Keratinocyte (primary cell): ENCODE measurements at regions not wholly inside any gene's neighbourhood (a gene's known extent, or its start where the extent isn't known, plus 50 kb on each side); places are given as distances from the start of the nearest gene placed in this dataset.
"Not testable (repeated sequence)": the region's sequence is repeated elsewhere in the genome, so short reads cannot be mapped to it uniquely, and the experiment has no call there.

Experiments
- DNase-seq: peaks from one replicate; pipeline ENCODE4 v3.0.0-alpha.2; 2011; ENCODE audit warnings: low read depth, missing footprints, low spot score
- FAIRE-seq: peaks from 2 replicates; lab custom pipeline; 2011; peaks lifted over from hg19 to GRCh38; lab: Jason Lieb, UNC
- H2AFZ ChIP-seq: 2 replicates; pipeline ENCODE4 v1.6.0; 2012; ENCODE audit warnings: low read length, control low read depth, inconsistent platforms; ENCODE audit not compliant: control insufficient read depth
- H3K27ac ChIP-seq: 2 replicates; pipeline ENCODE4 v1.5.1; 2011; ENCODE audit warnings: low read length; ENCODE audit not compliant: control insufficient read depth, insufficient read depth
- H3K27me3 ChIP-seq: 3 replicates; pipeline ENCODE4 v1.6.0; 2011; ENCODE audit warnings: low read length; ENCODE audit not compliant: control insufficient read depth, insufficient read depth; ENCODE audit errors: extremely low read depth
- H3K36me3 ChIP-seq, 2 experiments: 2 replicates in 1 of 2; 3 replicates in 1 of 2; pipeline ENCODE4 v1.5.1; 2011; ENCODE audit warnings: low read length in 2 of 2, mild to moderate bottlenecking in 1 of 2; ENCODE audit not compliant: control insufficient read depth in 2 of 2, insufficient read depth in 2 of 2; ENCODE audit errors: extremely low read depth in 1 of 2
- H3K4me1 ChIP-seq: 3 replicates; pipeline ENCODE4 v1.5.1; 2011; ENCODE audit warnings: low read length; ENCODE audit not compliant: control insufficient read depth, insufficient read depth; ENCODE audit errors: extremely low read depth
- H3K4me2 ChIP-seq: 3 replicates; pipeline ENCODE4 v1.6.0; 2011; ENCODE audit warnings: low read depth, low read length; ENCODE audit not compliant: control insufficient read depth, insufficient read depth; ENCODE audit errors: extremely low read depth
- H3K4me3 ChIP-seq, 3 experiments: fragments of 200-600 bp in 1 of 3; sonication (generic) in 1 of 3; 2 replicates in 2 of 3; 3 replicates in 1 of 3; pipeline ENCODE4 v1.5.1; 2011 to 2016; ENCODE audit warnings: low read length in 3 of 3, mild to moderate bottlenecking in 3 of 3, control low read depth in 2 of 3, inconsistent platforms in 1 of 3, low read depth in 1 of 3, mixed read lengths in 1 of 3, mixed run types in 1 of 3, moderate library complexity in 1 of 3; ENCODE audit not compliant: control insufficient read depth in 2 of 3, insufficient read depth in 2 of 3; ENCODE audit errors: extremely low read depth in 1 of 3
- H3K79me2 ChIP-seq: 2 replicates; pipeline ENCODE4 v1.6.0; 2012; ENCODE audit warnings: low read length; ENCODE audit not compliant: control insufficient read depth, insufficient read depth
- H3K9ac ChIP-seq: 3 replicates; pipeline ENCODE4 v1.6.0; 2011; ENCODE audit warnings: low read length; ENCODE audit not compliant: control insufficient read depth, insufficient read depth; ENCODE audit errors: extremely low read depth
- H3K9me1 ChIP-seq: 3 replicates; pipeline ENCODE4 v1.6.0; 2011; ENCODE audit warnings: low read length; ENCODE audit not compliant: control insufficient read depth, insufficient read depth; ENCODE audit errors: extremely low read depth
- H3K9me3 ChIP-seq: 2 replicates; pipeline ENCODE4 v1.5.1; 2012; ENCODE audit warnings: low read depth, low read length; ENCODE audit not compliant: control insufficient read depth
- H4K20me1 ChIP-seq: 3 replicates; pipeline ENCODE4 v1.6.0; 2011; ENCODE audit warnings: low read length; ENCODE audit not compliant: control insufficient read depth, insufficient read depth; ENCODE audit errors: extremely low read depth
- EZH2 ChIP-seq: IDR thresholded peaks from one replicate; pipeline ENCODE4 v1.6.1; 2012; ENCODE audit warnings: inconsistent platforms, mild to moderate bottlenecking, low read length, moderate library complexity
- dilution Hi-C: fragments of 300-500 bp; cut with MboI; formaldehyde crosslinking; loops from one replicate; pipeline ENCODE4 v1.7.0; 2020; ENCODE audit warnings: low sequenced_read_pairs; ENCODE audit not compliant: extremely low pct_ligation_motif_present
- TF ChIP-seq, protein P1 (sequence below), 3 experiments: IDR thresholded peaks in 1 of 3; conservative IDR thresholded peaks in 1 of 3; optimal IDR thresholded peaks in 1 of 3; 2 replicates in 2 of 3; 3 replicates in 1 of 3; pipeline versions ENCODE3 to v1.5.1; 2011; ENCODE audit warnings: low read length in 3 of 3, mild to moderate bottlenecking in 3 of 3, moderate library complexity in 2 of 3, control low read depth in 1 of 3, inconsistent platforms in 1 of 3; ENCODE audit not compliant: insufficient read depth in 2 of 3; ENCODE audit errors: extremely low read depth in 1 of 3

DNA sequence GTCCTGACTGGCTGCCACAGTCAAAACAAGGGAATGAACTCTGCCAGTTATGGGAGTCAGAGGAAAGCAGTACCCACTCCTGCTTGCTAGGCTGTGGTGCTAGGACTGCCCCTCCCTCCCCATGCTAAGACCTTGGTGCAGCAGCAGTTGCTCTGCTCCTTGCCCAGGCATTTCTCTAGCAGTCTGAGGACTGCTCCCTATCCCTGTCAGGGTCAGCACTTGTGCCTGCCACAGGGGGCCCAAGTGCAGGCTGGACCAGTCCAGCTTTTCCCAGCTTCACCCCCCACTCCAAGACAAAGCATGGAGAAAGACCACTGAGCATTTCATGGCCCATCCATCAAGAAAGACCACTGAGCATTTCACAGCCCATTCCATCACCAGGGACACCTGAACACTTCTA, 305.8 kb upstream of the CLEC14A start:
- H3K27me3 ChIP-seq: no peaks in the 10 kb centered on the region
- no peaks in the 10 kb centered on the region for H3K36me3 ChIP-seq
- H3K79me2 ChIP-seq: no peaks in the 10 kb centered on the region
- H3K27ac ChIP-seq: no peak overlapping the region
- H3K9me1 ChIP-seq: no peaks in the 10 kb centered on the region
- H2AFZ ChIP-seq: no peak overlapping the region
- no peak overlapping the region for H3K4me2 ChIP-seq
- no peak overlapping the region for H3K9ac ChIP-seq
- H3K4me1 ChIP-seq: no peaks in the 10 kb centered on the region
- H4K20me1 ChIP-seq: no peaks in the 10 kb centered on the region
- FAIRE-seq: no peak
- H3K4me3 ChIP-seq: no peak overlapping the region
- no peak for DNase-seq
- peaks cover 2% of the 10 kb centered on the region for H3K9me3 ChIP-seq
- dilution Hi-C loops: no loop called here
- TF ChIP-seq EZH2: no peak
- TF ChIP-seq, protein P1, sequence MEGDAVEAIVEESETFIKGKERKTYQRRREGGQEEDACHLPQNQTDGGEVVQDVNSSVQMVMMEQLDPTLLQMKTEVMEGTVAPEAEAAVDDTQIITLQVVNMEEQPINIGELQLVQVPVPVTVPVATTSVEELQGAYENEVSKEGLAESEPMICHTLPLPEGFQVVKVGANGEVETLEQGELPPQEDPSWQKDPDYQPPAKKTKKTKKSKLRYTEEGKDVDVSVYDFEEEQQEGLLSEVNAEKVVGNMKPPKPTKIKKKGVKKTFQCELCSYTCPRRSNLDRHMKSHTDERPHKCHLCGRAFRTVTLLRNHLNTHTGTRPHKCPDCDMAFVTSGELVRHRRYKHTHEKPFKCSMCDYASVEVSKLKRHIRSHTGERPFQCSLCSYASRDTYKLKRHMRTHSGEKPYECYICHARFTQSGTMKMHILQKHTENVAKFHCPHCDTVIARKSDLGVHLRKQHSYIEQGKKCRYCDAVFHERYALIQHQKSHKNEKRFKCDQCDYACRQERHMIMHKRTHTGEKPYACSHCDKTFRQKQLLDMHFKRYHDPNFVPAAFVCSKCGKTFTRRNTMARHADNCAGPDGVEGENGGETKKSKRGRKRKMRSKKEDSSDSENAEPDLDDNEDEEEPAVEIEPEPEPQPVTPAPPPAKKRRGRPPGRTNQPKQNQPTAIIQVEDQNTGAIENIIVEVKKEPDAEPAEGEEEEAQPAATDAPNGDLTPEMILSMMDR (optimal IDR thresholded peaks at IDR 0.05 in 1 of 3, IDR thresholded peaks at IDR 0.05 in 1 of 3, conservative IDR thresholded peaks at IDR 0.05 in 1 of 3; ENCODE audit: extremely low read depth in 1 of 3, insufficient read depth in 2 of 3, low read length in 3 of 3): no peak

DNA sequence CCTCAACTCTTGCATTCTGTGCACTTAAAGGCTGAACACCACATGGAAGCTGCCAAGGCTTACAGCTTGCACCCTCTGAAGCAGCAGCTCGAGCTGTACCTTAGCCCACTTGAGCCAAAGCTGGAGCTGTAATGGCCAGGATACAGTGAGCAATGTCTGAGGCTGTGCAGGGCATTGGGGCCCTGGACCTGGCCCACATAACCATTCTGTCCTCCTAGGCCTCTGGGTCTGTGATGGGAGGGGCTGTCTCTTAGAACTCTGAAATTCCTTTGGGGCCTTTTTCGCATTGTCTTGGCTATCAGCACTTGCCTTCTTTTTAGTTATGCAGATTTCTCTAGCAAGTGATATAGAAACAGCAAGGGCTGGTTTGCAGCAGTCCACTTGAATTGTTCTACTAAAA, 303.8 kb upstream of the CLEC14A start:
- Histone ChIP-seq H3K4me1 (no peaks in the 10 kb centered on the region), H3K9me1 (no peaks in the 10 kb centered on the region), H3K9ac (no peak overlapping the region), H4K20me1 (no peaks in the 10 kb centered on the region), H3K27ac (no peak overlapping the region), H3K36me3 (no peaks in the 10 kb centered on the region), H3K4me3 (no peak overlapping the region), H3K9me3 (peaks cover 2% of the 10 kb centered on the region), H3K27me3 (no peaks in the 10 kb centered on the region), H2AFZ (no peak overlapping the region), H3K79me2 (no peaks in the 10 kb centered on the region), H3K4me2 (no peak overlapping the region)
- dilution Hi-C loops: no loop called here
- FAIRE-seq: no peak
- no peak for DNase-seq
- TF ChIP-seq, protein P1 (optimal IDR thresholded peaks at IDR 0.05 in 1 of 3, IDR thresholded peaks at IDR 0.05 in 1 of 3, conservative IDR thresholded peaks at IDR 0.05 in 1 of 3; ENCODE audit: extremely low read depth in 1 of 3, insufficient read depth in 2 of 3, low read length in 3 of 3): no peak
- TF ChIP-seq EZH2: no peak

DNA sequence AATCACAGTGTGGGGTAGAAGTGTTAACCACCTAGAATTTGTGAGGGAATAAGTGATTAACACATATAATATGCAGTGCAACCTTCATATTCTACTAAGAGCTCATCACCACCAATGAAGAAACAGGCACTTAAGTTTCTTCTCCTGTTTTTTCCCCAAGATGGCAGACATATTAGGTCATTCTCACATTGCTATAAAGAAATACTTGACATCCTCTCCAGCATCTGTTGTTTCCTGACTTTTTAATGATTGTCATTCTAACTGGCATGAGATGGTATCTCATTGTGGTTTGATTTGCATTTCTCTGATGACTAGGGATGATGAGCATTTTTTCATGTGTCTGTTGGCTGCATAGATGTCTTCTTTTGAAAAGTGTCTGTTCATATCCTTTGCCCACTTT, 301.5 kb upstream of the CLEC14A start:
- H3K9me1 ChIP-seq, H3K9me3 ChIP-seq, H3K27me3 ChIP-seq, H3K36me3 ChIP-seq, H3K79me2 ChIP-seq, FAIRE-seq, H3K9ac ChIP-seq, dilution Hi-C loops, DNase-seq, H4K20me1 ChIP-seq, H2AFZ ChIP-seq, H3K27ac ChIP-seq, H3K4me3 ChIP-seq, H3K4me2 ChIP-seq, H3K4me1 ChIP-seq: not testable (repeated sequence)
